HG02970 (cell line): ENCODE measurements at regions not wholly inside any gene's neighbourhood (a gene's known extent, or its start where the extent isn't known, plus 50 kb on each side); places are given as distances from the start of the nearest gene placed in this dataset.

Experiments
- ATAC-seq: cut with Tn5 transposase; IDR thresholded peaks from one replicate; pipeline ENCODE4 v1.9.1; 2021; ENCODE audit warnings: mild to moderate bottlenecking, moderate library complexity, moderate number of reproducible peaks; ENCODE audit not compliant: unreplicated experiment, low FRiP score

GRCh38 chr3:780505-780904, 312.3 kb upstream of the CNTN6 start:
- ATAC-seq, result no peak

- no peak for ATAC-seq
Measured at GRCh38 chr3:791442-791841, 301.4 kb upstream of the CNTN6 start.

DNA sequence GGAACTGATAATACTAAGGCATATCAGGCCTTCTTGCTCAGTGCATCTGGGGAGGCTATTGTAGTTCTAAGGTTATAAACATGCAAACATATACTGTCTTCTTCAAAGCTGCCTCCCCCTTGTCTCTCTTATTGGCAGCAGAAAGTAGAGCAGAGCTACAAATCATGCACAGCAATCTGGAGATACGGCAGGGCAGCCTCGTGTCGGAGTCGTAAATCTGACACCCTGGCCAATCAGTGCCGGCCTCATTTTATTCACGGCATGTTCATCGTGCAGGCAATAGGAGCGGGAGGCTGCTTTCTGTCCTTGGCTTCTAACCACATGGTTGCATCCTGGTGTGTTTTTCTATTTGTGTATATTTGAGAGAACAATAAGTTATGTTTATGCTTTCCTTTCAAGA, 300.2 kb upstream of the CNTN6 start:
- ATAC-seq, result no peak

DNA sequence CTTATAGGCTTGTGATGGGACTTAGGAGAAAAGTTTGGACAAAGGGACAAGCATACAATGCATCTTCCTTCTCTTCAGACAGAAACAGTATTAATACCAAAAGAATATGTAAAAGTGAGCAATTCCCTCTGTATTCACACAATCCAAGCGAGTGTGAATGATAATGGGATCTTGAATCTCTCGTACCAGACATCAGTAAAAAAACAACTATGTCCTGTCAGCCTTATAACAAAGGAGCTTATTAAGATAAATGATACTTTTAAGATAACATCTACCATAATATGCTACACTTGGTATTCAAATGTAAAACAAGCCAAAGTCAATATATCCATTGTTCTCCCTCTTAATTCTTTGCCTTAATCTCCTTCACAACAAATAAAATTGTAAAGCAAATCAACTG, 288.6 kb upstream of the CNTN6 start:
- no peak for ATAC-seq

- ATAC-seq, result no peak
Measured at GRCh38 chr3:805326-805725, 287.5 kb upstream of the CNTN6 start.

GRCh38 chr3:806006-806405, 286.8 kb upstream of the CNTN6 start:
- ATAC-seq, result no peak

GRCh38 chr3:816605-817004, 276.2 kb upstream of the CNTN6 start:
- no peak for ATAC-seq

DNA sequence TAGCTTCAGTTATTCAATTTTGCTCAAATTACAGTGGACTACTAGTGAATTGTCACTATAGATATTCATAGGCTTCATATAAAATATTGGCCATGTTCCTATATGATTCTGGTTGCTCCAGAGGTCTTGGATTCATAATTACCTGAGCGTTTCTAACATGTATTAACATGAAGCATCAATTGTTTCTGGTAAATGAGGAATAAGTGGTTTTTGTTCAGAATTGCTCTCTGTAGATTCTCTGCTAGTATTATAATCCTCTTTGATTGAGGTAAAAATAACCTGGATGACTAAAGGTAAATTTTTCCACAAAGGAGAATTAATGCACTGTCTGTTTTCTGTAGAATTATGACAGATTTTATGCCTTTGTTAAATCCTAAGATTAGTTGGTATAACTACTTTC, 258.1 kb upstream of the CNTN6 start:
- no peak for ATAC-seq

GRCh38 chr3:835096-835495, 257.7 kb upstream of the CNTN6 start:
- ATAC-seq, result no peak

GRCh38 chr3:839981-840380, 252.8 kb upstream of the CNTN6 start:
- no peak for ATAC-seq

GRCh38 chr3:851098-851790, 241.6 kb upstream of the CNTN6 start:
- ATAC-seq, result no peak

- ATAC-seq, result no peak
Measured at GRCh38 chr3:852033-852432, 240.8 kb upstream of the CNTN6 start.

DNA sequence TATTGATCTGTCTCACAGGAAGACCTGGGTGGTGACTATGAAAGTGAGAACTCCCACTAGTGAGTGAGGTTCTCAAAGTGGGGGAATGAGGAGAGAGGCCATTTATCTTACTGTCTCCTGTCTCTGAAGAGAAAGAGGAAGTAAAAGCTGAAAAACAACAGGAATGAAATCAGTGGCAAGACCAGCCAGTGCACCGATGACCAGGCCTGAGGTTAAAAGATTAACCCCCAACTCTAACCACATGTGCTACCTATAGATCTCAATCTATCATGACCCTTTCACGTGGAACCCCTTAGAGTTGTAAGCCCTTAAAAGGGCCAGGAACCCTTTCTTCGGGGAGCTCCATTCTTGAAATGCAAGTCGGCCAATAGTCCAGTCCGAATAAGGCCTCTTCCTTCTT, 239.3 kb upstream of the CNTN6 start:
- ATAC-seq, result no peak

GRCh38 chr3:859135-859534, 233.7 kb upstream of the CNTN6 start:
- no peak for ATAC-seq

GRCh38 chr3:861721-862120, 231.1 kb upstream of the CNTN6 start:
- ATAC-seq, result no peak

- no peak for ATAC-seq
Measured at GRCh38 chr3:869269-869668, 223.6 kb upstream of the CNTN6 start.

DNA sequence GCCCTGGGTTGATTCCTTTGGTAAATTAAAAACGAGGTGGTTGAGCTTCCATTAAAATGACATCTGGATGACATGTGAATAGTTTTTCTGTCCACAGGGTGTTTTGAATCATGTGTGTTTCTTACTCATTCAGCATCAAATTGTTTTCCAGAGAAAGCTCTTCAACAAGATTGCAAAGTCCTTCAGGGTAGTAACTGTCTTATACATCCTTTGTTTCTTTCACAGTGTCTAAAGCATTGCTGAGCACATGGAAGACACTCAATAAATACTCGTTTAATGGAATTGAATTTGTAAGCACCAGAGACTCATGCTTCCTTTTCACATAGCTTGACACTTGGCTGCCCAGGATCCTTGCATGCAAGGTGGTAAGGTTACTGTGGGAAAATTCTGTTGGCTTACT, 223.1 kb upstream of the CNTN6 start:
- ATAC-seq, result no peak

GRCh38 chr3:871651-872050, 221.2 kb upstream of the CNTN6 start:
- no peak for ATAC-seq

- ATAC-seq, result no peak
Measured at GRCh38 chr3:877001-877400, 215.8 kb upstream of the CNTN6 start.

DNA sequence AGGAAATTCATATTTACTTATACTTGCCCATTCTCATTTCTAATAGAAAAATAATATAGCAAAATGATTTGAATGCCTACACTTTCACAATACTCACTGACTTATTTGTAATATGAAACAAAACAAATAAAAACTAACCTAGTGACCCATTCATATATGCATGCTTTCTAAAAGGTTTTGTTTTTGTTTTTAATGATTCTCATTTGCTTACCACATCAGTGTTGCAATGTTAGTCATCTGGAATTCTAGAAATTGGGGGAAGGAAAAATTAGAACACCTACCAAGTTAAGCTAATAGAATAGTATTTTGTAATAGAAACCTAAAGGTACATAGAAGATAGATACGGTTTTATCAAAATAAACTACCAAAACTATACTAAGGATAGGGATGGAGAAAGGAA, 214.1 kb upstream of the CNTN6 start:
- no peak for ATAC-seq

- ATAC-seq, result no peak
Measured at GRCh38 chr3:880371-880770, 212.5 kb upstream of the CNTN6 start.

GRCh38 chr3:882533-882932, 210.3 kb upstream of the CNTN6 start:
- no peak for ATAC-seq
